ENCODE measurements at regions not wholly inside any gene's neighbourhood (a gene's known extent, or its start where the extent isn't known, plus 50 kb on each side); places are given as distances from the start of the nearest gene placed in this dataset.

DNA sequence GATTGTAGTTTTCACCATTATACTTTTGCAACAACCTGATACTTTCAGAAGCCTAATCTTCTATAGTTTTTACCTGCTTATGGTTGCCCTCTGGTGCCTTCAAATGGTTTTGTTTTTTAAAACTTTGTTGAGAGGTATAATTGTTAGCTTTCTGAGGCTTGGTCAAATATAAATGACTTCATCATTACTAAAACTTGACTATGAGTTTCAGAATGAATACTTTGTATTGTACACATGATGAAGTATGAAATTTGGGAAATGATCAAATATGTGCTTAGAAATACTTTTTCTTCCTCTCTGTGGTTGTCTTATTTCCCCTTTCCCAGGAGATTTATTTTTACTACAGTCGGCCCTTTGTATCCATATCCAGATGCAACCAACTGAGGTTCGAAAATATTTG, 151.8 kb upstream of the B3GALT2 start:
- no peaks in the 10 kb centered on the region for H3K27me3 Mint-ChIP-seq
- no peaks in the 10 kb centered on the region for H3K36me3 Mint-ChIP-seq (ENCODE audit: insufficient read depth)
- no peak overlapping the region for H3K27ac Mint-ChIP-seq (ENCODE audit: low read depth)
- no peak overlapping the region for H3K4me3 Mint-ChIP-seq
- DNase-seq (ENCODE audit: low spot score in 2 of 2) (no peak), ATAC-seq (replicated peaks; ENCODE audit: extremely low read depth, poor library complexity, severe bottlenecking) (no peak)
- peaks cover 6% of the 10 kb centered on the region for H3K9me3 Mint-ChIP-seq
- no peaks in the 10 kb centered on the region for H3K4me1 Mint-ChIP-seq

DNA sequence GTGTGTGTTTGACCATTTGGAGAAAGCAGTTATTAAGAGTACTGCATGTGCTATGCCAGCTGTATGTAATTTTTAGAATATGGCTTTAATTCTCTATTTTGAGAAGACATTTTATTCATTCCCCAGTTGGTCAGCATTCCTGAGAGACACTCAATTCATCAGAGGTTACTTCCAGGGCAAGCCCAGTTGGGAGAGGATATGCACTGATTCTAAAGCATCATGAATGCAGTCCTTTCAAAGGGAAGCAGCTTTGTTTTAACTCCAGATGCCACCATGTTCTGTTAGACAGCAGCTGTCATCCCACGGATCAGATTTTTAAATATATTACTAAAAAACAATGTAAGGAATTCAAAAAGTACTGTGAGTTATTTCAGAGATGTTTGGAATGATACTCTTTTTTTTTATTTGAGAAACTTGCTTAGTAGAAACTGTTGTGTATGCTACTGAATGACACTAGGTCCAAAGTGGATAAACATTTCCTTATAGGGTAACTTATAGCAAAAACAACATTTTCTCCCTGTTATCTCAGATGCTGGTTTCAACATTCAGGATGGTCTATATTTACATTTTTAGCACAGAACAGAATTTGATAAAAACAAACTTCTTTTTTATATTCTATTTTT, 149.5 kb upstream of the B3GALT2 start:
- H3K27ac Mint-ChIP-seq (ENCODE audit: low read depth): no peak overlapping the region
- peaks cover 20% of the 10 kb centered on the region for H3K9me3 Mint-ChIP-seq
- DNase-seq (ENCODE audit: low spot score in 2 of 2) (no peak), ATAC-seq (replicated peaks; ENCODE audit: extremely low read depth, poor library complexity, severe bottlenecking) (no peak)
- H3K27me3 Mint-ChIP-seq: no peaks in the 10 kb centered on the region
- no peak overlapping the region for H3K4me3 Mint-ChIP-seq
- no peaks in the 10 kb centered on the region for H3K4me1 Mint-ChIP-seq
- H3K36me3 Mint-ChIP-seq (ENCODE audit: insufficient read depth): no peaks in the 10 kb centered on the region

DNA sequence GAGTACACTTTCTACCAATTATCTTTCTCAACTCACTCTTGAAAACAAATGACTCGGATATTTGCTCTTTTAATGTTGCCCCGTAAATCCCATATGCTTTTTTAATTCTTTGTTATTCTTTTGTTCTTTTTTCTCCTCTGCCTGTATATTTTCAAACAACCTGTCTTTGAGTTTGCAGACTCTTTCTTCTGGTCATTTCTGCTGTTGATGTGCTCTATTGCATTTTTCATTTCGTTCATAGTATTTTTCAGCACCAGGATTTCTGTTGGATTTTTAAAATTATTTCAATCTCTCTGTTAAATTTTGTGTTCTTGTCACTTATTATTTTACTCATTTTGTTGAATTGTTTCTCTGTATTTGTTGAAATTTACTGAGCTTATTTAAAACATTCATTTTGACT, 146.8 kb upstream of the B3GALT2 start:
- Mint-ChIP-seq H3K9me3 (peaks cover 25% of the 10 kb centered on the region), H3K4me3 (no peak overlapping the region), H3K36me3 (ENCODE audit: insufficient read depth) (no peaks in the 10 kb centered on the region), H3K4me1 (no peaks in the 10 kb centered on the region), H3K27ac (ENCODE audit: low read depth) (no peak overlapping the region), H3K27me3 (no peaks in the 10 kb centered on the region)
- DNase-seq (ENCODE audit: low spot score in 2 of 2) (no peak), ATAC-seq (replicated peaks; ENCODE audit: extremely low read depth, poor library complexity, severe bottlenecking) (no peak)

DNA sequence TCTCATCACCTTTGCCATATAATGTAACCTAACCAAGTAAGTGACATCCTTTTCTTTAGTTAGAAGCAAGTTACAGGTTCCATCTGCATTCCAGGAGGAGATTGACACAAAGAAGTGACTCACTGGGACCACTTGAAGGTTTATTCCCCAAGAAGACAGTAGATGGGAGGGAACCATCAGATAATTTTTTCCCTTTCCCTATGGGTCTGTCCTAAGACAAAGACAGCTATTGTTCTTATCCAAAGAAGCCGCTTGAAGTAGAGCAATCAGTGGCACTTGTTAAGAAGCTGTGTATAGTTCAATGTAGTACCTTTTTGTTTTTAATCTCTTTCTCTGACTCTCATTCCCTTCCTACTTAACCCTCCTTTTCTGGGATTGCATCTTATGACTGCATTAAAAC, 139.9 kb upstream of the B3GALT2 start:
- H3K36me3 Mint-ChIP-seq (ENCODE audit: insufficient read depth): no peaks in the 10 kb centered on the region
- ATAC-seq (replicated peaks; ENCODE audit: extremely low read depth, poor library complexity, severe bottlenecking) (no peak), DNase-seq (ENCODE audit: low spot score in 2 of 2) (no peak)
- H3K27me3 Mint-ChIP-seq: no peaks in the 10 kb centered on the region
- no peak overlapping the region for H3K4me3 Mint-ChIP-seq
- no peak overlapping the region for H3K27ac Mint-ChIP-seq (ENCODE audit: low read depth)
- H3K9me3 Mint-ChIP-seq: peaks cover 11% of the 10 kb centered on the region
- H3K4me1 Mint-ChIP-seq: no peaks in the 10 kb centered on the region

DNA sequence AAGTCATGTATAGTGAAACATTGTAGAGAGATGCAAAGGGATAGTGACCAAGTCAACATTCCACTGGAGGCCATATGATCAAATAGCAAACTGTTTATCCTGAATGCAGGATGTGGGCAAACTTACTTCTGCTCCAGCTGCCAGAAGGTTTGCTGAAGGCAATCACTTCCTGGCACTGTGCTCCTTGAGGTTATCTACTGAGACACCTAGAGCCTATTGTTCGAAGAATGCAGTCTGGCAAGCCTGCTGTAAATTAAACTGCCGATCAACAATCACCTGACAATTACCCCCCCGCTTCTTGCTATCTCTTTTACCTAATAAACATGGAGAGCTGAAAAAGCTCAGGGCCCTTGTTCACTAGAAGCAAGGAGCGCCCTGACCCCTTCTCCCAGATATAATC, 139.4 kb upstream of the B3GALT2 start:
- Mint-ChIP-seq H3K4me3 (no peak overlapping the region), H3K27ac (ENCODE audit: low read depth) (no peak overlapping the region), H3K9me3 (peaks cover 11% of the 10 kb centered on the region), H3K4me1 (no peaks in the 10 kb centered on the region), H3K27me3 (no peaks in the 10 kb centered on the region), H3K36me3 (ENCODE audit: insufficient read depth) (no peaks in the 10 kb centered on the region)
- no peak for ATAC-seq (replicated peaks; ENCODE audit: extremely low read depth, poor library complexity, severe bottlenecking)
- DNase-seq (ENCODE audit: low spot score in 2 of 2): no peak

DNA sequence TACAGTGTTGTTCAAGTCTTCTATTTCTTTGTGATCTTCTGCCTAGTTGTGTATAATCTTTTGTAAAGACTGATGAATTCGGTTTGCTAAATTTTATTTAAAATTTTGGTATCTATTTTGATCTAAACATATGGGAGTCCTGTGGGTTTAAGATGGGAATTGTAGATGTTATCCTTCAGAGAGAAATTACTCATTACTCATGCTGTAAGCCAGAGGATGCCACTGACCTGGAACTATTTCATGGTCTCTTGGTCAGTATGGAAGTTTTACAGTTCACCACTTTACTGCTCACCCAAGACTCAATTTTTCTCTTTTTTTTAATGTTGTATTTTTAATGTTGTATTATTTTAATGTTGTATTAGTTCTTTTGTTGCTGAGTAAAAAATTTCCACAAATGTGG, 138.6 kb upstream of the B3GALT2 start:
- H3K9me3 Mint-ChIP-seq: peaks cover 10% of the 10 kb centered on the region
- no peaks in the 10 kb centered on the region for H3K4me1 Mint-ChIP-seq
- H3K27me3 Mint-ChIP-seq: no peaks in the 10 kb centered on the region
- H3K36me3 Mint-ChIP-seq (ENCODE audit: insufficient read depth): peaks cover 1% of the 10 kb centered on the region
- DNase-seq (ENCODE audit: low spot score in 2 of 2) (no peak), ATAC-seq (replicated peaks; ENCODE audit: extremely low read depth, poor library complexity, severe bottlenecking) (no peak)
- no peak overlapping the region for H3K4me3 Mint-ChIP-seq
- H3K27ac Mint-ChIP-seq (ENCODE audit: low read depth): no peak overlapping the region

DNA sequence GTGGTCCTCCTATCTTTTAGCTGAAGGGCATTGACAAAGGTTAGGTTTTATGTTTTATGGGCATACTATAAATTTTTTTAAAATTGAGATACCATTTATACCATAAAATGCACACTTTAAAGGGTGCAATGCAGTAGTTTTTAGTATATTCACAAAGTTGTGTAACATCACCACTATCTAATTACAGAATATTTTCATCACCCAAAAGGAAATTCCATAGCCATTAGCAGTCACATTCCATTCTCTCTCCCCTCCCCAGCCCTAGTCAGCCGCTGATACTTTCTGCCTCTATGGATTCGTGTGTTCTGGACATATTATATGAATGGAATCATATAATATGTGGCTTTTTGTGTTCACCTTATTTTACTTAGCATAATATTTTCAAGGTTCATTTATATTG, 135.8 kb upstream of the B3GALT2 start:
- Mint-ChIP-seq H3K9me3 (peaks cover 12% of the 10 kb centered on the region), H3K27ac (ENCODE audit: low read depth) (no peak overlapping the region), H3K36me3 (ENCODE audit: insufficient read depth) (peaks cover 1% of the 10 kb centered on the region), H3K27me3 (no peaks in the 10 kb centered on the region), H3K4me1 (no peaks in the 10 kb centered on the region), H3K4me3 (no peak overlapping the region)
- ATAC-seq (replicated peaks; ENCODE audit: extremely low read depth, poor library complexity, severe bottlenecking) (no peak), DNase-seq (ENCODE audit: low spot score in 2 of 2) (no peak)

DNA sequence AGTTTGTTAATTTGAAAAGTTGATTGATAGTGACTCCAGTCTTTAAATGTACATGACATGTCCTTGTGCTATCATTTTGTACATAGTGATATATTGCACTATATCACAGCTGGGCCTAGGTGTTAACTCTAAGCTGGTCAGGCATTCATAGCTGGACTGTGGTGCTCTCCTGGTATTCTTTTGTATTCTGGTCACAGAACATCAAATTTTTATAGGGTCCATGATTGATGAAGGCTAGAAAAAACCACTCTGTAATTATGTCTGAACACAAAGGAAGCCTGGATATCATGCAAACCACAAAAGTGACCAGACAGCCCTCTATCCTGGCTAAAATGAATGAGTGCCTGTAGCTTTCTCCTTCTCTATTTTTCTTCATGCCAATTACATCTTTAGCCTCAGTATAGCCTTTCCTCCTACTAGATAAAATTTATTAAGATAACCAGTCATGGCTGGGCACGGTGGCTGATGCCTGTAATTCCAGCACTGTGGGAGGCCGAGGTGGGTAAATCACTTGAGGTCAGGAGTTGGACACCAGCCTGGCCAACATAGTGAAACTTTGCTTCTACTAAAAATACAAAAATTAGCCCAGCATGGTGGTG, 134.9 kb upstream of the B3GALT2 start:
- Mint-ChIP-seq H3K27ac (ENCODE audit: low read depth) (no peak overlapping the region), H3K9me3 (peaks cover 12% of the 10 kb centered on the region), H3K36me3 (ENCODE audit: insufficient read depth) (peaks cover 3% of the 10 kb centered on the region), H3K27me3 (no peaks in the 10 kb centered on the region), H3K4me3 (no peak overlapping the region), H3K4me1 (no peaks in the 10 kb centered on the region)
- DNase-seq (ENCODE audit: low spot score in 2 of 2) (no peak), ATAC-seq (replicated peaks; ENCODE audit: extremely low read depth, poor library complexity, severe bottlenecking) (no peak)

DNA sequence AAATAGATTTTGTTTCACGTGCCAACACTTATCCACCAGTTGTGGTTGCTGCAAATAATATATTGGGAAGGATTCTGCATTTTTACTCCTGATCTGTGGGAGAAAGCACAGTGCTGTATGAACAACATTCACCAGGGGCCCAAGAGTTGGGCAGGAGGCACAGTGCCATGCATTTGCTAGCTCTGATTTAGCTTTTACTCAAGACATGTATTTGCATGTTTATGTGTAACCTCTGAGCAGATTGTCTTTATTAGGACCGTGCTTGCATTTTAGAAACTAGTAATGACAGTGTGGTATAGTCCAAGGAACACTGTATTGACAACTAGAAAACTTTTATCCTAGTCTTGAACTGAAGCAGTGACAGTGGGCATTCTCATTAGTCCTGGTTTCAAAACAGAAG, 133.9 kb upstream of the B3GALT2 start:
- Mint-ChIP-seq H3K9me3 (peaks cover 12% of the 10 kb centered on the region), H3K36me3 (ENCODE audit: insufficient read depth) (peaks cover 3% of the 10 kb centered on the region), H3K27ac (ENCODE audit: low read depth) (no peak overlapping the region), H3K27me3 (no peaks in the 10 kb centered on the region), H3K4me1 (no peaks in the 10 kb centered on the region), H3K4me3 (no peak overlapping the region)
- DNase-seq (ENCODE audit: low spot score in 2 of 2) (no peak), ATAC-seq (replicated peaks; ENCODE audit: extremely low read depth, poor library complexity, severe bottlenecking) (no peak)

DNA sequence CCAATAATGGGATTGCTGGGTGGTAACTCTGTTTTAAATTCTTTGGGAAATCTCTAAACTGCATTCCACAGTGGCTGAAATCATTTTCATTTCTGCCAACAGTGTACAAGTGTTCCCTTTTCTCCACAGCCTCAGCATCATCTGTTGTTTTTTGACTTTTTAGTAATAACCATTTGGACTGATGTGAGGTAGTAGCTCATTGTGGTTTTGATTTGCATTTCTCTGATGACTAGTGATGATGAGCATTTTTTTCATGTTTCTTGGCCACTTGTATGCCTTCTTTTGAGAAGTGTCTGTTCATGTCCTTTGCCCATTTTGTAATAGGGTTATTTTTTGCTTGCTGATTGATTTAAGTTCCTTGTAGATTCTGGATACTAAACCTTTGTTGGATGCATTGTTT, 131.9 kb upstream of the B3GALT2 start:
- Mint-ChIP-seq H3K9me3 (peaks cover 6% of the 10 kb centered on the region), H3K4me3 (no peak overlapping the region), H3K27me3 (no peaks in the 10 kb centered on the region), H3K4me1 (no peaks in the 10 kb centered on the region), H3K27ac (ENCODE audit: low read depth) (no peak overlapping the region), H3K36me3 (ENCODE audit: insufficient read depth) (peaks cover 3% of the 10 kb centered on the region)
- ATAC-seq (replicated peaks; ENCODE audit: extremely low read depth, poor library complexity, severe bottlenecking): no peak
- no peak for DNase-seq (ENCODE audit: low spot score in 2 of 2)

DNA sequence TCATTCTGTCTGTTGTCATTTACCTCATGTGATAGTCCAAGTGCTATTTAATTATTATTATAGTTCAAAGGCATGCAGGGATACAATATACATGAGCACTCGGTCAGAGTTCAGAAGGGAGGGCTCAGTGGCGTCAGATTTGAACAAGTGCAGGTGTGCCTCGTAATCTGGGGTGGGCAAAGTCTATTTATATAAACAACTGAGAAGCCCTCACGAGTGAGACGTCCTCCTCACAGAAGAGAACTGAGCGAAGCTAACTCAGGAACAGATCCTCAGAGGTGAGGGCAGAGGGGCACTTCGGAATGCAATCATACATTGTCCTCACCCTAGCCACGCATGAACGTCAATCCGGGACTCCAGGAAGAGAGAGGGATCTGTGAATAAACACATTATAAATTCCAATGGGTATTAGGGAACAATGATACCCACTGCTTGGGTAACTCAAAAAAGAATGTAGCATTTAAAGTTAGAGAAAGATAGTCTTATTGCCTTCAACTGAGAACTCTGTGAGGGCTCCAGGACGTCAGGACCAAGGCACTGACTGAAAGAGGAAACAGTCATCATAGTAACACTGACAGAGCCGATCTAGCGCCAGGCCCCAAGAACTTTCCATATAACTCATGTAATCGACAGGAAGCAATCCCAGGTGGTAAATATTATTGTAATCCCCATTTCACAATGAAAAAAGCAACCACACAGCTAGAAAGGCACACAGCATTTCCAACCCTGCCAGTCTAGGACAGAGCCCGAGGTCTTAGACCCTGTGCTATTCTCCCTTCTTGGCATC, 127.1 kb upstream of the B3GALT2 start:
- Mint-ChIP-seq H3K4me3 (no peak overlapping the region), H3K9me3 (no peaks in the 10 kb centered on the region), H3K27ac (ENCODE audit: low read depth) (no peak overlapping the region), H3K4me1 (peaks cover 16% of the 10 kb centered on the region), H3K36me3 (ENCODE audit: insufficient read depth) (peaks cover 2% of the 10 kb centered on the region), H3K27me3 (no peaks in the 10 kb centered on the region)
- no peak for DNase-seq (ENCODE audit: low spot score in 2 of 2)
- ATAC-seq (replicated peaks; ENCODE audit: extremely low read depth, poor library complexity, severe bottlenecking): no peak

DNA sequence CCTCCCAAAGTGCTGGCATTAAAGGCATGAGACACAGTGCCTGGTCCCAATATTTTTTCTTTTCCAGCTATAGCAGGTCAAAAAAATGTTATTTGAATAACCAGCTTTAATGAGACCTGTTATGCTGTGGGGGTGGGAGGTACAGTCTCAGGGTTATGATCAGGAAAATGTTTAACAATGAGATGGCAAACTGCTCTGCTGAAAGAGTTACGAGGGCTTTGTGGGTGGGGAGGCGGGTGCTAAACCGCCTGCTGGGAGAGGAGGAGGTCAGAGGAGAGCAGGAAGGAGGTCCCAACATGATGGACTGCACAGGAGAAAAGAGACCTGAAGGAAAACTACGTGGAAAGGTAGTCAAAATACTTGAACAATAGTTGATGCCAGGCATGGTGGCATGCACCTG, 126.0 kb upstream of the B3GALT2 start:
- Mint-ChIP-seq H3K4me3 (no peak overlapping the region), H3K27ac (ENCODE audit: low read depth) (peak overlapping the region; percentile 47), H3K4me1 (peaks cover 16% of the 10 kb centered on the region), H3K36me3 (ENCODE audit: insufficient read depth) (peaks cover 2% of the 10 kb centered on the region), H3K27me3 (no peaks in the 10 kb centered on the region), H3K9me3 (no peaks in the 10 kb centered on the region)
- DNase-seq (ENCODE audit: low spot score in 2 of 2): no peak
- ATAC-seq (replicated peaks; ENCODE audit: extremely low read depth, poor library complexity, severe bottlenecking): no peak
